ENCODE measurements at regions not wholly inside any gene's neighbourhood (a gene's known extent, or its start where the extent isn't known, plus 50 kb on each side); places are given as distances from the start of the nearest gene placed in this dataset.

DNA sequence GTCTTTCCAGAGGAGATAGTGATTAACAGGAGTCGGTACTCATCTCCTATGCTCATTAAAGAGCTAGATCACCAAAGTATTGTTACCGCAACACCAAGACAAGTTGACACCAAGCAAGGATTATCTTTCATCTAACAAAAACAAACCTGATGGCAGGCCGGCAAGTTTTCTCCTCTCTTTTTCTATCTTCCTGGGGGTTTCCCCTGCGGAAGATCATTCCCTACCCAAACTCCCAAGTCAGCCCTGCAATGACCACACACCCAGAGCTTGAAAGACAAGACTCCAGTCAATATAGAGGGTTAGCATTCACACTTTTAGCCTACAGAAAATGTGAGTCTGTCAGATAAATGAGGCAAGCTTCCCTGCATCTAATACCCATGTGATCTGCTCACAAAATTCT is 312.1 kb downstream of the SOX9 start:
- TF ChIP-seq, protein P1, sequence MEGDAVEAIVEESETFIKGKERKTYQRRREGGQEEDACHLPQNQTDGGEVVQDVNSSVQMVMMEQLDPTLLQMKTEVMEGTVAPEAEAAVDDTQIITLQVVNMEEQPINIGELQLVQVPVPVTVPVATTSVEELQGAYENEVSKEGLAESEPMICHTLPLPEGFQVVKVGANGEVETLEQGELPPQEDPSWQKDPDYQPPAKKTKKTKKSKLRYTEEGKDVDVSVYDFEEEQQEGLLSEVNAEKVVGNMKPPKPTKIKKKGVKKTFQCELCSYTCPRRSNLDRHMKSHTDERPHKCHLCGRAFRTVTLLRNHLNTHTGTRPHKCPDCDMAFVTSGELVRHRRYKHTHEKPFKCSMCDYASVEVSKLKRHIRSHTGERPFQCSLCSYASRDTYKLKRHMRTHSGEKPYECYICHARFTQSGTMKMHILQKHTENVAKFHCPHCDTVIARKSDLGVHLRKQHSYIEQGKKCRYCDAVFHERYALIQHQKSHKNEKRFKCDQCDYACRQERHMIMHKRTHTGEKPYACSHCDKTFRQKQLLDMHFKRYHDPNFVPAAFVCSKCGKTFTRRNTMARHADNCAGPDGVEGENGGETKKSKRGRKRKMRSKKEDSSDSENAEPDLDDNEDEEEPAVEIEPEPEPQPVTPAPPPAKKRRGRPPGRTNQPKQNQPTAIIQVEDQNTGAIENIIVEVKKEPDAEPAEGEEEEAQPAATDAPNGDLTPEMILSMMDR (IDR thresholded peaks at IDR 0.05; ENCODE audit: low read length), result no peak
- TF ChIP-seq EZH2 (optimal IDR thresholded peaks at IDR 0.05; ENCODE audit: low read depth, low read length) (no peak), EZH2phosphoT487 (IDR thresholded peaks at IDR 0.05; ENCODE audit: low read length) (no peak)
